ENCODE measurements at regions not wholly inside any gene's neighbourhood (a gene's known extent, or its start where the extent isn't known, plus 50 kb on each side); places are given as distances from the start of the nearest gene placed in this dataset.
A peak's percentile ranks its signal among the peaks of the same experiment; 100 is the strongest.

GRCh38 chr1:59128784-59129227 is 168.1 kb upstream of the FGGY start:
- Histone ChIP-seq H3K4me3 (ENCODE audit: low read length) (no peak overlapping the region), H3K79me2 (replicated peaks; ENCODE audit: insufficient read depth, low read length) (no peaks in the 10 kb centered on the region), H3K9me2 (ENCODE audit: insufficient read depth, low read length) (no peaks in the 10 kb centered on the region), H3K27ac (ENCODE audit: low read length) (no peak overlapping the region), H3K9me3 (ENCODE audit: low read length) (no peaks in the 10 kb centered on the region), H3K27me3 (ENCODE audit: insufficient read depth, low read depth, low read length) (no peaks in the 10 kb centered on the region), H3K36me3 (ENCODE audit: insufficient read depth, low read length) (no peaks in the 10 kb centered on the region), H2AFZ (ENCODE audit: low read depth, low read length) (no peak overlapping the region), H3F3A (ENCODE audit: insufficient read depth, low read length, poor library complexity, severe bottlenecking) (no peaks in the 10 kb centered on the region), H3K9ac (ENCODE audit: low read length) (no peak overlapping the region), H4K20me1 (ENCODE audit: insufficient read depth) (no peaks in the 10 kb centered on the region), H3K4me2 (ENCODE audit: low read length) (no peak overlapping the region)
- no peak for TF ChIP-seq EZH2 (IDR thresholded peaks at IDR 0.05; ENCODE audit: borderline replicate concordance, insufficient read depth, low read length, poor library complexity, severe bottlenecking)
- TF ChIP-seq EP300 (conservative IDR thresholded peaks at IDR 0.05; ENCODE audit: poor library complexity, severe bottlenecking), result no peak
- TF ChIP-seq RAD21 (conservative IDR thresholded peaks at IDR 0.05), result no peak
- TF ChIP-seq CTCF (IDR thresholded peaks at IDR 0.05; ENCODE audit: poor library complexity, severe bottlenecking), result no peak
- no peak for TF ChIP-seq TAF1 (IDR thresholded peaks at IDR 0.05; ENCODE audit: low read depth)
- no peak for TF ChIP-seq MXI1 (conservative IDR thresholded peaks at IDR 0.05; ENCODE audit: poor library complexity, severe bottlenecking)
- TF ChIP-seq POLR2AphosphoS5 (IDR thresholded peaks at IDR 0.05), result no peak
- no peak for TF ChIP-seq SMC3 (conservative IDR thresholded peaks at IDR 0.05; ENCODE audit: poor library complexity)
- TF ChIP-seq REST (IDR thresholded peaks at IDR 0.05; ENCODE audit: borderline replicate concordance), result no peak

GRCh38 chr1:59132295-59132694 is 164.6 kb upstream of the FGGY start:
- H3K36me3 ChIP-seq (ENCODE audit: insufficient read depth, low read length), result no peaks in the 10 kb centered on the region
- H4K20me1 ChIP-seq (ENCODE audit: insufficient read depth), result no peaks in the 10 kb centered on the region
- no peaks in the 10 kb centered on the region for H3K27me3 ChIP-seq (ENCODE audit: insufficient read depth, low read depth, low read length)
- H3K27ac ChIP-seq (ENCODE audit: low read length), result no peak overlapping the region
- H3K4me3 ChIP-seq (ENCODE audit: low read length), result peak overlapping the region; percentile 46
- no peaks in the 10 kb centered on the region for H3K9me3 ChIP-seq (ENCODE audit: low read length)
- peak overlapping the region; percentile 41 for H3K4me2 ChIP-seq (ENCODE audit: low read length)
- no peaks in the 10 kb centered on the region for H3F3A ChIP-seq (ENCODE audit: insufficient read depth, low read length, poor library complexity, severe bottlenecking)
- TF ChIP-seq RAD21 (conservative IDR thresholded peaks at IDR 0.05) (no peak), EZH2 (IDR thresholded peaks at IDR 0.05; ENCODE audit: borderline replicate concordance, insufficient read depth, low read length, poor library complexity, severe bottlenecking) (no peak), REST (IDR thresholded peaks at IDR 0.05; ENCODE audit: borderline replicate concordance) (peak; percentile 69), EP300 (conservative IDR thresholded peaks at IDR 0.05; ENCODE audit: poor library complexity, severe bottlenecking) (no peak), POLR2AphosphoS5 (IDR thresholded peaks at IDR 0.05) (peak; percentile 14)
- no peaks in the 10 kb centered on the region for H3K79me2 ChIP-seq (replicated peaks; ENCODE audit: insufficient read depth, low read length)
- H3K9ac ChIP-seq (ENCODE audit: low read length), result no peak overlapping the region
- H2AFZ ChIP-seq (ENCODE audit: low read depth, low read length), result no peak overlapping the region
- no peaks in the 10 kb centered on the region for H3K9me2 ChIP-seq (ENCODE audit: insufficient read depth, low read length)
